ENCODE measurements at regions not wholly inside any gene's neighbourhood (a gene's known extent, or its start where the extent isn't known, plus 50 kb on each side); places are given as distances from the start of the nearest gene placed in this dataset.

GRCh38 chr16:80862160-80862705 is 57.8 kb upstream of the CDYL2 start:
- no peak for DNase-seq (ENCODE audit: low spot score)
- no peak for ATAC-seq

Measured in left lobe of liver (tissue), 2 donors.